GM18909 (cell line): ENCODE measurements at regions not wholly inside any gene's neighbourhood (a gene's known extent, or its start where the extent isn't known, plus 50 kb on each side); places are given as distances from the start of the nearest gene placed in this dataset.

ENCODE experiments used
- ATAC-seq: cut with Tn5 transposase; IDR thresholded peaks from one replicate; pipeline ENCODE4 v1.9.1; 2021; ENCODE audit warnings: mild to moderate bottlenecking; ENCODE audit not compliant: unreplicated experiment, poor library complexity

DNA sequence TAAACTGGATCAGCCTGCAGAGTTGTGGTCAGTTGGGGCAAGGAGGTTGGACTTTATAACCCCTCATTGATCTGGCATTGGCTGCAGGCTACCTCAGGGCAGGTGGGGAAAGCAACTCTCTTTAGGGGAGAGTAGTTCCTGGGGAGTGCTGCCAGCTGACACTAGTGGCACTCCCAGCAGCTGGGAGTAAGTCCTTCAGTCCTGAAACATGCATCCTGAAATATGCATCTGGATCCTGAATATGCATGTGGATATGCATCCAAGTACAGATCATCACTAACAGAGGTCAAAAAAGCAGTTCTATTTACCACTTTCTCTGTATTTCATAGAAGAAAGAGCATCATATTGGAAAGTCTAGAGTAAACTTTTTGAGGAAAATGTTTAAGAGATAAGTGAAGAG is 350.8 kb downstream of the EPM2A start:
- no peak for ATAC-seq

DNA sequence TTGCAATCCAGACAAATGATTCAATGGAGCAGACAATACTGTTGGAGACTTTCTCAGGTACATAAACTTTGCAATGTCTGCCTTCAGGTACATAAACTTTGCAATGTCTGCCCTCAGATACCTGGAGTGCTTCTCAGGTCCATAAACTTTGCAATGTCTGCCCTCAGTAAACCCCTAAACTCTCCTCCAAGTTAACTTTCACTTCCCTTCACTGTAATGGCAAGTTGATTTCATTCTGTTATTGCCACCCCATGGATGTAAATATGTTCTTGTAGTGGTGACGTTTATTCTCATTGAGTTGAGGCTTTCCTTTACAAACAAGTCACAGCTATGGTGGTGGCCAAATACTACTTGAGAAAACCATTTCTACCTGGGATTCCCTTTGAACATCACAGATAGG is 338.8 kb downstream of the EPM2A start:
- no peak for ATAC-seq

DNA sequence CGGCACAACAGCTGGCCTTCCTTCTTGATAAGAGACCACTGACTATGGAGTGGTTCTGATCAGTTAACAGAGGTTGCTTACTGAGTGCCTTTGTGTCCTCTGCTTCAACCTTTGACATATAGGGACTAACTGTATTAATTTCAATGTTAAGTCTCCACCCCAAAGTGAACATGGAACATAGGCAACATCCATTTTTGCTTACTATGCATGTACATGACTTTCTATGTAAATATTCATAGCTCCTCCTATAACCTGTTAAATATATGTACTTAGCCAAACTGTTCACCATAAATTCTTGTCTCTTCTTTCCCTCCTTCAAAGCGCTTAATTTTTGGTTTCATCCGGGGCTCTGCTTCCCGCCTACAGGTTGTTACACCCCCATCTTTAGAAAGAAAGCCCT is 334.8 kb downstream of the EPM2A start:
- no peak for ATAC-seq

DNA sequence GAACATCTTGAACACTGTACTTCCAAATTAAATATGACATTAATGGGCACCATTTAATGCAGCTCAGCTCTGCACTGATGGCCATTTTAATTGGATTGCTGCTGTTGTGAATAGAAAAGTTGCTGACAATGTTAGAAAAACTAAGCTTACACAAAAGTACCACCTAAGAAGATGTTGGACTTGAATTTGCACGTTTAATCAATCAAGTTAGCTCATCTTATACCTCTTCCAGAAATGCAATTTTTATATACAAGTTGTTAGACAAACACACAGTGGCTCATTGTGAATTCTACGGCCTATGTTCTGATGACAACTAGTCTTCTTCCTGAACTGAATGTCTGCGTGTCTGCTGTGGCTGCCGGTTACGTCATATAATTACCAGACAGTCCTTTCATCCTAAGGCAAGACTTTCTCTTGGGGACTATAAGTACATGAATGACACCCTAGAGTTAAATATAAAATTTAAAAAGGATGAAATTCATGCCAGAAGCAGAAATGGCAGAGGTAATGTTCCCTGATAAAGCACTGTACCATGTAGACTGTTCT is 330.2 kb downstream of the EPM2A start:
- ATAC-seq, result no peak

DNA sequence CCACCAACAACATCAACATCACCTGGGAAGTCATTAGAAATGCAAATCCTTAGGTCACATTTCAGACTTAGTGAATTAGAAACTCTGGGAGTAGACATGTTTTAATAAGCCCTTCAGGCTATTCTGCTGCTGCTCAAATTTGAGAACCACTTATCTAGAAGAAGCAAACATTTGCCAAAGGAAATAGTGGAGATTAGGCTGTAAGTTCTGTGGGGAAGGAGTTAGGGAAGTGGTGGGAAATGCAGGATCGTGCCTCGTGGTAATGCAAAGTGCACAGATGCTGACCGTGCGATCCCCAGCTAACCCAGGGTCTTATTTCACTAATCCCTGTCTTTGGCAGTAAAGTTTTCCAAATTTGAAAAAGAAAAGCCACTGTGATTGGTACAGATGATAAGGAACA is 328.5 kb downstream of the EPM2A start:
- ATAC-seq, result no peak

DNA sequence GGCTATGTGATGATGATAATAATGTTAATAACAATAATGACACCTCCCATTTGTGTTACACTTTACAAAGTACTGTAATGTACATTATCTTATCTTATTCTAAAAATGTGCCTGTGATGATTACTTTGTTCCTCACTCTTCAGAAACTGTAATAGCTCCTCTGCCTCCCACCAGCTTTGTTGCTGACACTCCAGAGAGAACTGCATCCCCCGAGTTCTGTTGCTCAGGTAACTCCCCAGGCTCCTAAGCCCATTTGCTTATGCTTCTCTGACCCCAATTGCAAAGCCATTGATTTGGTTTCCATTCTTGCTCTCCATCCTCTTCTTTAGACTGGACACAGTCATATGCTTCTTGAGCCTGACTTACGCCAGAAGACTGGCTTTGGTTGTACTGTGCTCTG is 319.7 kb downstream of the EPM2A start:
- no peak for ATAC-seq

DNA sequence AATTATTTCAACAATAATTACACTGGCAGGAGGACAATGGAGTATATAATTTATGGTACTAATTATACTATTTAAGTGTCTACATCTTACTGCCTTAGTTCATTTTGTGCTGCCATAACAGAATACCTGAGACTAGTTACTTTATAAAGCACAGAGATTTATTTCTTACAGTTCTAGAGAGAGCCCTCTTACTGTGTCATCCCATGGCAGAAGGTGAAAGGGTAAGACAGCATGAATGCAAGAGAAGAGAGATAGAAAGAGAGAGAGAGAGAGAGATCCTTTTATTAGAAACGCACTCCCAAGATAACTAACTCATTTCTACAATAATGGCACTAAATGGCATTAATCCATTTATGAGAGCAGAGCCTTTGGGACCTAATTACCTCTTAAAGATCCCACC is 314.7 kb downstream of the EPM2A start:
- no peak for ATAC-seq

DNA sequence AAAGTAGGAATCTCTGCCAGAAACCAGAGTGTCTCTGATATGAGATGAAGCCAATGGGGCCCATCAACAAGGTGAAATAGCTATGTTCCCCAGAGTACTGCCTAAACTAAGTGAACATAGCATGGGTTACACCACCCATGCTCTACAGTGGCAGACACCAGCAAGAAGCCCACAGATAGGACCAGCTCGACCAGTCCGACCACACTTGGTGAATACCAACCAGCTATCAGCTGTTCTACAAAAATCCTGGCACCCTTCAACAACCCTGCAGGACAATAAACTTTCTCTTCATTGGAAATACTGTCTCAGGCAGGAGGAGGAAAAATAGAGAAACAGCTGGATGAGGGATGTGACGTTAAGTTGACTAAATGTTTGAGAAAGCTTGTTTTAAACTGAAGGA is 311.4 kb downstream of the EPM2A start:
- ATAC-seq, result no peak

DNA sequence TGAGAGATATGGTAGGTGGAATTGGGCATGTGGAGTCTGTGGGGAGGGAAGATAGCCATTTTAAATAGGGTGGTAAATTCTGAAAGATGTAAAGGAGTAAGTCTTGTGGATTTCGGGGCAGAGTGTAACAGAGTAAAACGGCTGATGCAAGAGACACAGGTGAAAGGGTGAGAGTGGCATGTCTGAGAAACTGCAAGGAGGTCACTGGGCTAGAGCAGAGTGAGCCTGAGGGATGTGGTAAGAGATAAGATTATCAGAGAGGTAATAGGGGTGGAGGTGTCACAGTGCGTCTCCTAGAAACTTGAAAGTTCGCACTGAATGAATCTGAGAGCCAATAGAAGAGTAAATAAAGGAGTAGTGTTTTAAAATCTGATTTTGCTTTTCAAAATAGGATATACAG is 308.1 kb downstream of the EPM2A start:
- no peak for ATAC-seq

DNA sequence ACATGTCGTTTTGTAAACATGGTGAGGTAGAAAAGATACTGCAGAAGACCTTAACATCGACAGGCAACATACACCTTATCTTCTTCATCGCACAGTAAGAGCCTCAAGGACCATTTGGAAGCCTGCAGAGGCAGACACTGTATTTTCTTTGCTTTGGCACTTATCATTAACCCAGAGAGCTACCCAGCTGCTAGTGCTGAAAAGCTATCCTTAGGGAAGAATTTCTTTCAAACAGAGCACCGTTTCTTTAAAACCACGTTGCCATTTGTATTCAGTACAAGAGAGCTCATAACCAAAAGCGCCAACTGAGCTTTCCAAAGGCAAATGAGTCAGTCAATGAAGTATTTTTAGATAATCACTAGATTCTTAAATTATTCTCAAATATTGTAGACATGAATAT is 306.6 kb downstream of the EPM2A start:
- ATAC-seq, result no peak

DNA sequence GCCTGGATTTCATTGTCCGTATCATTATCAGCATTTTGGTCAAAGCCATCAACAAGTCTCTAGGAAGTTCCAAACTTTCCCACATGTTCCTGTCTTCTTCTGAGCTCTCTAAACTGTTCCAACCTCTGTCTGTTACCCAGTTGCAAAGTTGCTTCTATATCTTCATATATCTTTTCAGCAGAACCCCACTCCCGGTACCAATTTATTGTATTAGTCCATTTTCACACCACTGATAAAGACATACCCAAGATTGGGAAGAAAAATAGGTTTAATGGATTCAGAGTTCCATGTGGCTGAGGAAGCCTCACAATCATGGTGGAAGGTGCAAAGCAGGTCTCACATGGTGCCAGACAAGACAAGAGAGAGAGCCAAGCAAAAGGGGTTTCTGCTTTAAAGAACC is 293.2 kb downstream of the EPM2A start:
- no peak for ATAC-seq

DNA sequence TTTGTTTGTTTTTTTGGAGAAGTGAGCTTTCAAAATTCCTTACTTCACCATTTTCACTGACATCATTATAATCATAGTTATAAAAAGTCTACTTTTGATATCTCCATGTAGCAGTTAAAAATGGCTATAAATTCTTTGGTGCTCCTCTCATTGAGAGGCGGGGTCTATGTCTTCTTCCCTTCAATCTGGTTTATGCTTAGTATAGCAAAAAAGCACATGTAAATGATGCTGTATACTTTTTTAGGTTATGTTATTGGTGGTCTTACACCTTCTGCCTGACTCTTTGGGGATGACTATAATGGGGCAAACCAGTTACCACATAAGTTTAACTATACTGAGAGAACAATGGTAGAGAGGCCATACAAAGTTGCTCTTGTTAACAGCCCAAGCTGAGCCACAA is 289.6 kb downstream of the EPM2A start:
- ATAC-seq, result no peak

DNA sequence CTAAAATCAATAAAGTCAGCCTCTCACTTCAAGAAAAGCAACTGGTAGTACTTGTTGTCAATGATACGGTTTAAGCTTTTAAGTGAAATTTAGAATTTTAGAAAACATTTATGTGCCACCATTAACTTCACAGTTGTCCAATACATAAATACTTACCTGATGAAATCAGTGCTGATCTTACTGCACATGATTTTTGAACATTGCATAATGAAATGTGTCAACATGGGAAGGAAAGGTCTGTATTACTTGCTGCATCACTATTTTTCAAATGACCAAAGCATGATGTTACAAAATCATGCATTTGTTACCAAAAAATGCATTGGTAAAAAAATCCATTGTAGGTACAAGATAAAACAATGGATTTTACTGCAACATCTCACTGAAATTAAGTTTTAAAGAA is 284.3 kb downstream of the EPM2A start:
- ATAC-seq, result no peak

DNA sequence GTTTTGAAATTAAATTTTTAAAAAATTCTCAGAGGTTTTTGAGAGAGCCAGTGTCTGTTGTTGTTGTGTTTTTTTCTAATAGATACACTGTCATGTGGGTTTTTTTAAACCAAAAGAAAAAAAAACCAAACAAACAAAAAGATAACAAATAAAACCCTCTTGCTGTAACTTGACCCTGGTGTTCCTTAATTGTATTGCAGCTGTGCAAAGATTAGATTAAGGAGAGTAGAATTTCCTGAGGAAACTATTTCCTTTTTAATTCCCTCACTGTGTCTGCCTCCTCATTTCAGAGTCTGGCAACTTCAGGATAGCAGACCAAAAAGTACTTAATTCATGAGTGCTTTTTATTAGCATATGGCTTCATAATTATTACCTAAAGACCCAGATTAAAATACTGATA is 281.9 kb downstream of the EPM2A start:
- ATAC-seq, result no peak

DNA sequence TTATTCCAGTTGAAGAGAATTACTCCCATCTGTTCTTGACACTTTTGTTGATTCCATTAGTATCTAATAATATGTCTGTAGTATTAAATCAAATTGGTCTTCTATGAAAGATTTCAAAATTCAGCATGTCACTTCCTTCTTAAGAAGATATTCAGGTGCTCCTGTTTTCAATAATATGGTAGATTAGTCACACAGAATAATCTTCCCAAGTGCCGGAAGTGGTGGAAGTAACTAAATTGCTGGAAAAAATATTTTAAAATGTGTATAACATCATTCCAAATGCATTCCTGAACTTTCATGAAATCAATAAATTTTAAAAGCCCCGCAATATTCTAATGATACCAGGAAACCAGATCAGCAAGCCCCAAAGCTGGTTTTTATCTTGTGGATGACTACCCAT is 281.3 kb downstream of the EPM2A start:
- no peak for ATAC-seq

DNA sequence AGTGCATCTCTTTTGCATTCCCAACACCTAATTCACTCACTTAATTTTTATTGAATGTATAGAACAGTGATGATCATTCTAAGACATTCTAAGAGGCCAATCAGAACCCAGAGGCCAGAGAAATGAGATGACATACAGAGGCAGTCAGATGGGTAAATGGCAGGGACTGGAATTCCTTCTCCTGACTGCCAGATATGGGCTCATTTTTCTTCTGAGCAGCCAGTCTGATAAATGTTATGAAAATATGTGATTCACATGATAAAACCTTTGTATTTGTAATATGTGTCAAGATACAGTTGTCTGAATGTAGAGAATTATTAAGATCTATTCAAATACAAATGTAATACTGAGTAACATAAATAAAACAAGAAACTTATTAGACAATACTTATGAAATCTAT is 277.8 kb downstream of the EPM2A start:
- ATAC-seq, result no peak

DNA sequence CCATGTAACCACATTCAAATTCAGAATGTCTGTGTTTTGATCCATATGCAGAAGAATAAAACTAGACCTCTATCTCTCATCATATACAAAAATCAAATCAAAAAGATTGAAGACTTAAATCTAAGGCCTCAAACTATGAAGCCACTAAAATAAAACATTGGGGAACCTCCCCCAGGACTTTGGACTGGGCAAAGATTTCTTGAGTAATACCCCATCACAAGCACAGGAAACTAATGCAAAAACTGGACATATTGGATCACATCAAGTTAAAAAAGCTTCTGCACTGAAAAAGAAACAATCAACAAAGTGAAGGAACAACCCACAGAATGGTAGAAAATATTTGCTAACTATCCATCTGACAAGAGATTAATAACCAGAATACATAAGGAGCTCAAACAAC is 266.8 kb downstream of the EPM2A start:
- no peak for ATAC-seq

DNA sequence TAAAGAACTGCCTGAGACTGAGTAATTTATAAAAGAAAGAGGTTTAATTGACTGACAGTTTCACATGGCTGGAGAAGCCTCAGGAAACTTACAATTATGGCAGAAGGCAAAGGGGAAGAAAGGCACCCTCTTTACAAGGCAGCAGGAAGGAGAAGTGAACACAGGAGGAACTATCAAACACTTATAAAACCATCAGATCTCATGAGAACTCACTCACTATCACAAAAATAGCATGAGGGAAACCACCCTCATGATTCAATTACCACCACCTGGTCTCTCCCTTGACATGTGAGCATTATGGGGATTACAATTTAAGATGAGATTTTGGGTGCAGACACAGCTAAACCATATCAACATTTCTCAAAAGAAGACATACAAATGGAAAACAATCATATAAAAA is 266.3 kb downstream of the EPM2A start:
- no peak for ATAC-seq

DNA sequence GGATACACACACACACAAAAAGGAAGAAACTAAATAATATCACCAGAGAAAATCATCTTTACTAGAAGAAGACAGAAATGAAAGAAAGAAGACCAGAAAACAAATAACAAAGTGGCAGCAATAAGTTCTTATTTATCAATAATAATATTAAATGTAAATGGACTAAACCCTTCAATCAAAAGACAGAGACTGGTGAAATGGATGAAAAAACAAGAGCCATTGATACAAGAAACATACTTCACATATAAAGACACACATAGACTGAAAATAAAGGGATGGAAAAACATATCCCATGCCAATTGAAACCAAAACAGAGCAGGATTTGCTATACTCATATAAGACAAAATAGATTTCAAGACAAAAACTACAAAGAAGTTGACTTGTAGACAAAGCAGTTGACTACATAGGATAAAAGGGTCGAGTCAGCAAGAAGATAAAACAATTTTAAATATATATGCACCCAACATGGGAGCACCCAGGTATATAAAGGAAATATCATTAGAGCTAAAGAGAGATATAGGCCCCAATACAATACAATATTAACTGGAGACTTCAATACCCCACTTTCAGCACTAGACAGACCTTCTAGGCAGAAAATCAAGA is 259.4 kb downstream of the EPM2A start:
- ATAC-seq, result no peak

DNA sequence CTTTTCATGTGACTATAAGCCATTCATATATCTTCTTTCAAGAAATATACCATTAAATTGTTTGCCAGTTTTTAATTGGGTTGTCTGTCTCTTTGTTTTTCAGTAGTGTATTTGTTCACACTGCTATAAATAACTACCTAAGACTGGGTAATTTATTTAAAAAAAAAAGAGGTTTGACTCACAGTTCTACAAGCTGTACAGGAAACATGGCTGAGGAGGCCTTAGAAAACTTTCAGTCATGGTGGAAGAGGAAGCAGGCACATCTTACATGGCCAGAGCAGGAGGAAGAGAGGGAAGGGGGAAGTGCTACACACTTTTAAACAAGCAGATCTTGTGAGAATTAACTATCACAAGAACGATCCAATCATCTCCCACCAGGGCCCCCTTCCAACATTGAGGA is 255.3 kb downstream of the EPM2A start:
- ATAC-seq, result no peak

DNA sequence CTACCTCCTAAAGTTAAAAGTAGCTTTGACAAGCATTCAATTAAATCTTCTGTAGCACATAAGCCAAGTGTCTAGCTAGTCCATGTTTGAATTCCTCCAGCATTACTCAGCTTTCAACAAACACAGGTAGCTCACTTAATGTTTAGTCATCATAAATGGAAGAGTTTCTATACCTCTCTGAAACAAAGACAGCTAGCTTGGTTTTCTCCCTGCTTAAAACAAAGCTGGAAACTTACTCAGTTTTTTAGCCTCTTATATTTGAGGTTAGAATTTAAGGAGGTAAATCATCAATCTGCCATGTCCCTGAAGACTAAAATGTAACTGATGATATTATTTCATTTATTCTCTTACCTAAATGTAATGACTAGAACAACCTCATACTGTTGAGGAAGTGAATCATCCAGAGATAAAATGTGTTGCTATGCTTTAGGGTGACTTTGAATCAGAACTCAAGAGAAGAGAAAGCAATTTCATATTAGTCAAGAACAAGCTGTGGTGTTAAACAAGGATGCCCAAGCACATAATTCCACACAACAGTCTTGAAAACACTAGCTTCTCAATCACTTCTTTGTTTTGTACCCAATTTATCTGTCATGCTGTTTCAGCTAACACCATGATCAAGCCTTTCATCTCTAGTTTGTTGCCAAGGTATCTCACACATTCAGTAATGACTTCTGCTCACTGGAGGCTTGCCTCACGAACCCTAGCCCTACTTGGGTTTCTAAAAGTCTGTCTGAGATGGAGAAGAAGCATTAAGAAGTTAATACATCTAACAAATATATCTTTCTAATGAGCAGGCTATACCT is 251.9 kb downstream of the EPM2A start:
- ATAC-seq, result no peak

DNA sequence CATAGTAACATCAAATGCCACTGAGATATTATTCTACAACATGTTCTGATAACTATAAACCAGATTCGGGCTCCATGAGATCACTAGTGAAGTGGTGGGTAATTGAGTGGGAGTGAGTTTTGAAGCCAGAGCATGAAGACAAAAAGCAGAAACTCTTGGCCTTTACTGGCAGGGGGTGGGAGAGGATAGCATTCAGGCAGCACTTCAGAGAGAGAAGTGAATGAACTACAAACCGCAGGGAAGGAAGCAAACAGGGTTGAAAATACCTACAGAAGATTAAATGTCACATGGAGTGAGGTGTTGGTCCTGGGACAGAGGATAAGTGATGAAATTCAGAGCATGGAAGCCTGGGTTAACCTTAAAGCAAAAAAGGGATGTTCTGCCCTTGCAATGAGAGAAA is 250.0 kb downstream of the EPM2A start:
- ATAC-seq, result no peak
